Liver (tissue), 3 donors: ENCODE measurements at regions not wholly inside any gene's neighbourhood (a gene's known extent, or its start where the extent isn't known, plus 50 kb on each side); places are given as distances from the start of the nearest gene placed in this dataset.
"Not testable (repeated sequence)": the region's sequence is repeated elsewhere in the genome, so short reads cannot be mapped to it uniquely, and the experiment has no call there.

Experiments used
- ATF3 ChIP-seq: IDR thresholded peaks from 2 replicates; pipeline ENCODE4 v1.6.1; 2016; ENCODE audit warnings: antibody characterized with exemption
- CTCF ChIP-seq: fragments of 150-350 bp; IDR thresholded peaks from 2 replicates; pipeline ENCODE4 v1.5.1; 2017; ENCODE audit warnings: improper control_type of control experiment, low read depth, low read length; ENCODE audit not compliant: missing input control
- EGR1 ChIP-seq, 2 donors: IDR thresholded peaks; 2 replicates each; pipeline ENCODE4 v1.6.1; 2016 to 2018; ENCODE audit warnings: antibody characterized with exemption in 2 of 2, low read depth in 2 of 2
- FOXA1 ChIP-seq: IDR thresholded peaks from 2 replicates; pipeline ENCODE4 v1.6.1; 2016; ENCODE audit warnings: antibody characterized with exemption
- GABPA ChIP-seq, 2 donors: IDR thresholded peaks in 1 of 2; conservative IDR thresholded peaks in 1 of 2; 2 replicates each; pipeline ENCODE4 v1.6.1; 2016; ENCODE audit warnings: antibody characterized with exemption in 2 of 2, mild to moderate bottlenecking in 1 of 2, moderate library complexity in 1 of 2
- REST ChIP-seq: IDR thresholded peaks from 2 replicates; pipeline ENCODE4 v1.6.1; 2016; ENCODE audit warnings: antibody characterized with exemption, mild to moderate bottlenecking
- TAF1 ChIP-seq: conservative IDR thresholded peaks from 2 replicates; pipeline ENCODE4 v1.6.1; 2016; ENCODE audit warnings: antibody characterized with exemption, mild to moderate bottlenecking
- TF ChIP-seq, protein P1 (sequence below): IDR thresholded peaks from 2 replicates; pipeline ENCODE4 v1.6.1; 2016; ENCODE audit warnings: antibody characterized with exemption
- donor health status: healthy.
- donor health status: healthy.

- not testable (repeated sequence) for TF ChIP-seq CTCF; FOXA1; EGR1 (IDR thresholded peaks at IDR 0.05; ENCODE audit: low read depth in 2 of 2); REST; TAF1; ATF3; GABPA (IDR thresholded peaks at IDR 0.05 in 1 of 2, conservative IDR thresholded peaks at IDR 0.05 in 1 of 2)
- TF ChIP-seq, protein P1, sequence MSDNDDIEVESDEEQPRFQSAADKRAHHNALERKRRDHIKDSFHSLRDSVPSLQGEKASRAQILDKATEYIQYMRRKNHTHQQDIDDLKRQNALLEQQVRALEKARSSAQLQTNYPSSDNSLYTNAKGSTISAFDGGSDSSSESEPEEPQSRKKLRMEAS: not testable (repeated sequence)
These were observed 86.6 kb upstream of the ZWINT start for GRCh38 chr10:56447613-56448012.
